CD4-positive, alpha-beta T cell (primary cell): ENCODE measurements at regions not wholly inside any gene's neighbourhood (a gene's known extent, or its start where the extent isn't known, plus 50 kb on each side); places are given as distances from the start of the nearest gene placed in this dataset.

ENCODE experiments used
- ATAC-seq: fragments of 200-7000 bp; cut with Tn5 transposase; one replicate; pipeline ENCODE4 v1.10.0; 2022; ENCODE audit warnings: mild to moderate bottlenecking; ENCODE audit not compliant: poor library complexity
- CTCF ChIA-PET: fragments of 350-600 bp; sonication (Branson Sonifier 250); formaldehyde crosslinking; loops from one replicate; lab custom pipeline; 2021; ENCODE audit warnings: antibody characterized with exemption, inconsistent platforms; lab: Charles Lee
- POLR2A ChIA-PET: fragments of 350-600 bp; sonication (Branson Sonifier 250); formaldehyde crosslinking; loops from one replicate; lab custom pipeline; 2021; ENCODE audit warnings: antibody characterized with exemption, inconsistent platforms; lab: Charles Lee
- DNase-seq, 14 experiments: peaks; one replicate each; pipeline ENCODE4 v3.0.0-alpha.2; 2013 to 2020; ENCODE audit warnings: mixed read lengths in 2 of 14
- H3K27ac ChIP-seq, 2 donors: one replicate each; pipeline versions ENCODE4 v1.5.1 to v1.7.0; 2013; ENCODE audit warnings: low read length in 2 of 2, low read depth in 1 of 2, mild to moderate bottlenecking in 1 of 2
- H3K27me3 ChIP-seq, 2 experiments: 1 replicate in 1 of 2; 2 replicates in 1 of 2; pipeline versions ENCODE4 v1.6.1 to v1.7.0; 2013; ENCODE audit warnings: low read length in 2 of 2, control low read depth in 1 of 2, mild to moderate bottlenecking in 1 of 2, moderate library complexity in 1 of 2; ENCODE audit not compliant: insufficient read depth in 2 of 2, control insufficient read depth in 1 of 2
- H3K36me3 ChIP-seq: one replicate; pipeline ENCODE4 v1.6.1; 2013; ENCODE audit warnings: low read length, control low read depth; ENCODE audit not compliant: insufficient read depth
- H3K4me1 ChIP-seq: one replicate; pipeline ENCODE4 v1.6.1; 2013; ENCODE audit warnings: low read length, control low read depth; ENCODE audit not compliant: insufficient read depth
- H3K4me3 ChIP-seq: one replicate; pipeline ENCODE4 v1.5.1; 2013; ENCODE audit warnings: mild to moderate bottlenecking, low read length, moderate library complexity
- H3K9me3 ChIP-seq, 2 experiments: 1 replicate in 1 of 2; 2 replicates in 1 of 2; pipeline versions ENCODE4 v1.6.1 to v1.7.0; 2013; ENCODE audit warnings: low read length in 2 of 2, mild to moderate bottlenecking in 2 of 2, control low read depth in 1 of 2, moderate library complexity in 1 of 2; ENCODE audit not compliant: control insufficient read depth in 1 of 2, insufficient read depth in 1 of 2
- H3K27ac Mint-ChIP-seq: one replicate; pipeline ENCODE4 v1.8.0; 2020; ENCODE audit warnings: mixed read lengths
- H3K27me3 Mint-ChIP-seq: one replicate; pipeline ENCODE4 v1.8.0; 2021; ENCODE audit warnings: mixed read lengths
- H3K36me3 Mint-ChIP-seq: one replicate; pipeline ENCODE4 v1.8.0; 2021; ENCODE audit warnings: low read depth, mixed read lengths
- H3K4me1 Mint-ChIP-seq: one replicate; pipeline ENCODE4 v1.8.0; 2021; ENCODE audit warnings: low read depth, mixed read lengths
- H3K4me3 Mint-ChIP-seq: one replicate; pipeline ENCODE4 v1.8.0; 2020; ENCODE audit warnings: mild to moderate bottlenecking, mixed read lengths
- H3K9me3 Mint-ChIP-seq: one replicate; pipeline ENCODE4 v1.8.0; 2020; ENCODE audit warnings: mixed read lengths
- CTCF ChIP-seq: fragments of 200-600 bp; IDR thresholded peaks from one replicate; pipeline ENCODE4 v1.8.0; 2022; ENCODE audit warnings: antibody characterized with exemption, mild to moderate bottlenecking
- intact Hi-C, 2 experiments: fragments of 100-400 bp; cut with DNase I in 1 of 2; cut with micrococcal nuclease in 1 of 2; formaldehyde crosslinking; loops; one replicate each; pipeline versions ENCODE4 v1.15.1 to v1.9.0; 2023 to 2025; cut with DNase I, micrococcal nuclease

- H3K27me3 ChIP-seq: no peaks in the 10 kb centered on the region
- ATAC-seq (no peak), DNase-seq (no peak)
- no peak for TF ChIP-seq CTCF
- H3K27me3 Mint-ChIP-seq: peaks cover 19% of the 10 kb centered on the region
- no peaks in the 10 kb centered on the region for H3K36me3 ChIP-seq
- no peaks in the 10 kb centered on the region for H3K9me3 Mint-ChIP-seq
- CTCF ChIA-PET: no interaction called here
- H3K36me3 Mint-ChIP-seq: no peaks in the 10 kb centered on the region
- H3K27ac Mint-ChIP-seq: no peak overlapping the region
- no peaks in the 10 kb centered on the region for H3K4me1 Mint-ChIP-seq
- no peaks in the 10 kb centered on the region for H3K9me3 ChIP-seq
- POLR2A ChIA-PET: no interaction called here
- no peak overlapping the region for H3K27ac ChIP-seq
- H3K4me1 ChIP-seq: no peaks in the 10 kb centered on the region
- H3K4me3 Mint-ChIP-seq: no peak overlapping the region
- no peak overlapping the region for H3K4me3 ChIP-seq
- intact Hi-C loops: no loop called here
Observed at GRCh38 chr3:171960159-171960558, 79.2 kb upstream of the FNDC3B start.

DNA sequence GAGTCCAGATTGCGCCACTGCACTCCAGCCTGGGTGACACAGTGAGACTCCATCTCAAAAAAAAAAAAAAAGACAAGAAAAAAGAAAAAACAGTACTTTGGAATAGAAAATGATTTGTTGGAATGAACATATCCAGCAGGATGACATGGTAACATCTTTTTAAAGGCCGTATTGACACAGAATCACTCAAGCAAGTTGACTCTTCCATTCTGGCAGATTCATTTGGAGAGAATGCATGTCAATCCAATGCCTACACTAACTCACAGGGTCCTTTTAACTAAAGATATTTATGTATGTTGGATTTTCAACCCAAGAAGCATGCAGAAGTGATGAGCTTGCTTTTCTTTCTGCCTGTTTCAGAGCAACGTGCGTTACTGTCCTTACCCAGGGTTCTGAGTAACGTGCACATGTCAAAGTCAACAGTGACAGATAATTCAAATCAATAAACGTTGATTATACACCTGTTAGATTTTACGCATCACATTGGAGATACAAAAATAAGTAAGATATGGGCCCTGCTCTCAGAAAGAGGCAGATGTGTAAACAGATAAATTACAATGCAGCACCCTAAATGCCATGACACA lies 77.1 kb upstream of the FNDC3B start:
- intact Hi-C loops: no loop called here
- POLR2A ChIA-PET: no interaction called here
- no peak for TF ChIP-seq CTCF
- no peaks in the 10 kb centered on the region for H3K9me3 ChIP-seq
- Mint-ChIP-seq H3K4me1 (no peaks in the 10 kb centered on the region), H3K27me3 (peaks cover 16% of the 10 kb centered on the region), H3K9me3 (no peaks in the 10 kb centered on the region), H3K4me3 (no peak overlapping the region), H3K27ac (no peak overlapping the region), H3K36me3 (no peaks in the 10 kb centered on the region)
- CTCF ChIA-PET: no interaction called here
- no peaks in the 10 kb centered on the region for H3K27me3 ChIP-seq
- DNase-seq: no peak
- no peaks in the 10 kb centered on the region for H3K4me1 ChIP-seq
- no peak overlapping the region for H3K27ac ChIP-seq
- H3K4me3 ChIP-seq: no peak overlapping the region
- no peaks in the 10 kb centered on the region for H3K36me3 ChIP-seq
- ATAC-seq: no peak

- CTCF ChIA-PET: no interaction called here
- H3K27me3 ChIP-seq: no peaks in the 10 kb centered on the region
- no peaks in the 10 kb centered on the region for H3K4me1 ChIP-seq
- intact Hi-C loops: no loop called here
- POLR2A ChIA-PET: no interaction called here
- H3K27ac ChIP-seq: no peak overlapping the region
- no peaks in the 10 kb centered on the region for H3K4me1 Mint-ChIP-seq
- DNase-seq (no peak), ATAC-seq (no peak)
- H3K27me3 Mint-ChIP-seq: peaks cover 8% of the 10 kb centered on the region
- H3K36me3 Mint-ChIP-seq: no peaks in the 10 kb centered on the region
- no peak for TF ChIP-seq CTCF
- H3K36me3 ChIP-seq: no peaks in the 10 kb centered on the region
- no peaks in the 10 kb centered on the region for H3K9me3 ChIP-seq
- no peak overlapping the region for H3K4me3 Mint-ChIP-seq
- no peaks in the 10 kb centered on the region for H3K9me3 Mint-ChIP-seq
- no peak overlapping the region for H3K27ac Mint-ChIP-seq
- H3K4me3 ChIP-seq: no peak overlapping the region
Observed at GRCh38 chr3:171963546-171963945, 75.8 kb upstream of the FNDC3B start.
